ENCODE measurements at regions not wholly inside any gene's neighbourhood (a gene's known extent, or its start where the extent isn't known, plus 50 kb on each side); places are given as distances from the start of the nearest gene placed in this dataset.

DNA sequence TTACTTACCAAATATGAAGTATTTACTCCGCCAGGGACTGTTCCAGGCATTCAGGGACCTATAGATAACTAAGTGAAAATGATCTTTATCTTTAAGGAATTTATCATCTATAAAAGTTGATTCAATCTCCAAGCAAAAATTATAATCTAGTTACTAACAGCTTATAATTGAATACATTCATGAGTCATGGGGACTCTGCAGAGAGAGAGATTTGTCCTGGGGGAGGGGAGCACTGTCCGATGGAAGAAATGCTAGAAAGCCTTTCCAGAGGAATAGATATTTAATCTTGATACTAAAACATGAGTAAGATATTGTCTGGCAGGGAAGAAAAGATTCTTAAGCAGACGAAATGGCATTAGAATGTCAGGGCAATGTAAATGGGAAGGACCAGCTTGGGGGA, 139.3 kb downstream of the CD164 start:
- TF ChIP-seq CHD2 (IDR thresholded peaks at IDR 0.05; ENCODE audit: low read length, partially characterized antibody) (no peak), NFE2L2 (conservative IDR thresholded peaks at IDR 0.05; ENCODE audit: low read length) (no peak), KDM1A (IDR thresholded peaks at IDR 0.05; ENCODE audit: low read depth) (no peak), POLR2AphosphoS2 (conservative IDR thresholded peaks at IDR 0.05; ENCODE audit: low read length) (no peak), HOXA7 (CRISPR knock-in tag; IDR thresholded peaks at IDR 0.05) (no peak), KDM5A (IDR thresholded peaks at IDR 0.05) (no peak), RAD21 (conservative IDR thresholded peaks at IDR 0.05 in 1 of 2, IDR thresholded peaks at IDR 0.05 in 1 of 2) (no peak), PHF8 (IDR thresholded peaks at IDR 0.05; ENCODE audit: borderline replicate concordance, low read depth) (no peak), RFX5 (IDR thresholded peaks at IDR 0.05) (no peak), GATA3 (IDR thresholded peaks at IDR 0.05; ENCODE audit: borderline replicate concordance) (no peak), TP53 (CRISPR knock-in tag; IDR thresholded peaks at IDR 0.05) (no peak), TFCP2L1 (CRISPR knock-in tag; IDR thresholded peaks at IDR 0.05) (no peak)
- TF ChIP-seq, protein P1, sequence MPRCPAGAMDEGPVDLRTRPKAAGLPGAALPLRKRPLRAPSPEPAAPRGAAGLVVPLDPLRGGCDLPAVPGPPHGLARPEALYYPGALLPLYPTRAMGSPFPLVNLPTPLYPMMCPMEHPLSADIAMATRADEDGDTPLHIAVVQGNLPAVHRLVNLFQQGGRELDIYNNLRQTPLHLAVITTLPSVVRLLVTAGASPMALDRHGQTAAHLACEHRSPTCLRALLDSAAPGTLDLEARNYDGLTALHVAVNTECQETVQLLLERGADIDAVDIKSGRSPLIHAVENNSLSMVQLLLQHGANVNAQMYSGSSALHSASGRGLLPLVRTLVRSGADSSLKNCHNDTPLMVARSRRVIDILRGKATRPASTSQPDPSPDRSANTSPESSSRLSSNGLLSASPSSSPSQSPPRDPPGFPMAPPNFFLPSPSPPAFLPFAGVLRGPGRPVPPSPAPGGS (IDR thresholded peaks at IDR 0.05), result no peak
- TF ChIP-seq, protein P2, sequence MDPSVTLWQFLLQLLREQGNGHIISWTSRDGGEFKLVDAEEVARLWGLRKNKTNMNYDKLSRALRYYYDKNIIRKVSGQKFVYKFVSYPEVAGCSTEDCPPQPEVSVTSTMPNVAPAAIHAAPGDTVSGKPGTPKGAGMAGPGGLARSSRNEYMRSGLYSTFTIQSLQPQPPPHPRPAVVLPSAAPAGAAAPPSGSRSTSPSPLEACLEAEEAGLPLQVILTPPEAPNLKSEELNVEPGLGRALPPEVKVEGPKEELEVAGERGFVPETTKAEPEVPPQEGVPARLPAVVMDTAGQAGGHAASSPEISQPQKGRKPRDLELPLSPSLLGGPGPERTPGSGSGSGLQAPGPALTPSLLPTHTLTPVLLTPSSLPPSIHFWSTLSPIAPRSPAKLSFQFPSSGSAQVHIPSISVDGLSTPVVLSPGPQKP (IDR thresholded peaks at IDR 0.05; ENCODE audit: low read depth, low read length), result no peak
- FAIRE-seq (no peak), DNase-seq (ENCODE audit: low read depth in 1 of 2, low spot score in 1 of 2) (no peak), ATAC-seq (no peak)
- 53% methylated on average over 3 of the region's 3 CpGs for WGBS (ENCODE audit: missing lambda C conversion rate)
- H3K4me2 ChIP-seq, result no peak overlapping the region
- H3K9me3 ChIP-seq, result no peaks in the 10 kb centered on the region
- POLR2A ChIA-PET, result no interaction called here
- no peak overlapping the region for H3K27ac ChIP-seq
- H3K4me3 ChIP-seq, result no peak overlapping the region
- CTCF ChIA-PET, result no interaction called here
- H3K4me1 ChIP-seq, result no peaks in the 10 kb centered on the region

DNA sequence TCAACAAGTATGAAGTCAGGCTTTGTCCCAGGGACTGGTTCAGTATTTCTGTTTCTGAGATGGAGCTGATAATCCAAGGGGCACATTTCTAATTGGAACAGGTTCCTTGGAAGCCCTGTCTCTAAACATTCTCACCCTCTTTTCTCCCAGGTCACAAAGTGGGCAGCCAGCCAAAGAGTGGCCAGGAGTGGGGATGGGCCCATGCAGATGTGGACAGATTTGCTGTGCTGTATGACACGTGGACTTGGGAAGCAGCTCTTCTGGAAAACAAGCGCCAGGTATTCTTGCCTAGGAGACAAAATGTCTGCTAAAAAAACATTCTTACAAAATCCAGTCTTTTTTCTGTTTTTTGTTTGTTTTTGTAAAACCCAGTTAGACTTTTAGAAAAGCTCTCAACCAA, 140.2 kb downstream of the CD164 start:
- POLR2A ChIA-PET, result no interaction called here
- Histone ChIP-seq H3K4me1 (no peaks in the 10 kb centered on the region), H3K27ac (no peak overlapping the region), H3K4me3 (no peak overlapping the region), H3K4me2 (no peak overlapping the region), H3K9me3 (no peaks in the 10 kb centered on the region)
- DNase-seq (ENCODE audit: low read depth in 1 of 2, low spot score in 1 of 2), result no peak
- TF ChIP-seq RARB (CRISPR knock-in tag; IDR thresholded peaks at IDR 0.05), result no peak
- TF ChIP-seq NPAS2 (CRISPR knock-in tag; IDR thresholded peaks at IDR 0.05; ENCODE audit: borderline replicate concordance), result no peak
- no peak for TF ChIP-seq GATA3 (IDR thresholded peaks at IDR 0.05; ENCODE audit: borderline replicate concordance)
- TF ChIP-seq PHF8 (IDR thresholded peaks at IDR 0.05; ENCODE audit: borderline replicate concordance, low read depth), result no peak
- no peak for TF ChIP-seq ZNF302 (CRISPR knock-in tag; IDR thresholded peaks at IDR 0.05)
- TF ChIP-seq, protein P3, sequence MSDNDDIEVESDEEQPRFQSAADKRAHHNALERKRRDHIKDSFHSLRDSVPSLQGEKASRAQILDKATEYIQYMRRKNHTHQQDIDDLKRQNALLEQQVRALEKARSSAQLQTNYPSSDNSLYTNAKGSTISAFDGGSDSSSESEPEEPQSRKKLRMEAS (IDR thresholded peaks at IDR 0.05), result no peak
- no peak for TF ChIP-seq HEYL (CRISPR knock-in tag; IDR thresholded peaks at IDR 0.05)
- TF ChIP-seq CBX2 (IDR thresholded peaks at IDR 0.05; ENCODE audit: borderline replicate concordance, low read depth), result no peak
- TF ChIP-seq, protein P1 (IDR thresholded peaks at IDR 0.05), result no peak
- no peak for TF ChIP-seq SMC3 (IDR thresholded peaks at IDR 0.05)
- TF ChIP-seq, protein P4, sequence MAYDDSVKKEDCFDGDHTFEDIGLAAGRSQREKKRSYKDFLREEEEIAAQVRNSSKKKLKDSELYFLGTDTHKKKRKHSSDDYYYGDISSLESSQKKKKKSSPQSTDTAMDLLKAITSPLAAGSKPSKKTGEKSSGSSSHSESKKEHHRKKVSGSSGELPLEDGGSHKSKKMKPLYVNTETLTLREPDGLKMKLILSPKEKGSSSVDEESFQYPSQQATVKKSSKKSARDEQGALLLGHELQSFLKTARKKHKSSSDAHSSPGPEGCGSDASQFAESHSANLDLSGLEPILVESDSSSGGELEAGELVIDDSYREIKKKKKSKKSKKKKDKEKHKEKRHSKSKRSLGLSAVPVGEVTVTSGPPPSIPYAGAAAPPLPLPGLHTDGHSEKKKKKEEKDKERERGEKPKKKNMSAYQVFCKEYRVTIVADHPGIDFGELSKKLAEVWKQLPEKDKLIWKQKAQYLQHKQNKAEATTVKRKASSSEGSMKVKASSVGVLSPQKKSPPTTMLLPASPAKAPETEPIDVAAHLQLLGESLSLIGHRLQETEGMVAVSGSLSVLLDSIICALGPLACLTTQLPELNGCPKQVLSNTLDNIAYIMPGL (CRISPR knock-in tag; IDR thresholded peaks at IDR 0.05; ENCODE audit: borderline replicate concordance), result no peak
- TF ChIP-seq, protein P5, sequence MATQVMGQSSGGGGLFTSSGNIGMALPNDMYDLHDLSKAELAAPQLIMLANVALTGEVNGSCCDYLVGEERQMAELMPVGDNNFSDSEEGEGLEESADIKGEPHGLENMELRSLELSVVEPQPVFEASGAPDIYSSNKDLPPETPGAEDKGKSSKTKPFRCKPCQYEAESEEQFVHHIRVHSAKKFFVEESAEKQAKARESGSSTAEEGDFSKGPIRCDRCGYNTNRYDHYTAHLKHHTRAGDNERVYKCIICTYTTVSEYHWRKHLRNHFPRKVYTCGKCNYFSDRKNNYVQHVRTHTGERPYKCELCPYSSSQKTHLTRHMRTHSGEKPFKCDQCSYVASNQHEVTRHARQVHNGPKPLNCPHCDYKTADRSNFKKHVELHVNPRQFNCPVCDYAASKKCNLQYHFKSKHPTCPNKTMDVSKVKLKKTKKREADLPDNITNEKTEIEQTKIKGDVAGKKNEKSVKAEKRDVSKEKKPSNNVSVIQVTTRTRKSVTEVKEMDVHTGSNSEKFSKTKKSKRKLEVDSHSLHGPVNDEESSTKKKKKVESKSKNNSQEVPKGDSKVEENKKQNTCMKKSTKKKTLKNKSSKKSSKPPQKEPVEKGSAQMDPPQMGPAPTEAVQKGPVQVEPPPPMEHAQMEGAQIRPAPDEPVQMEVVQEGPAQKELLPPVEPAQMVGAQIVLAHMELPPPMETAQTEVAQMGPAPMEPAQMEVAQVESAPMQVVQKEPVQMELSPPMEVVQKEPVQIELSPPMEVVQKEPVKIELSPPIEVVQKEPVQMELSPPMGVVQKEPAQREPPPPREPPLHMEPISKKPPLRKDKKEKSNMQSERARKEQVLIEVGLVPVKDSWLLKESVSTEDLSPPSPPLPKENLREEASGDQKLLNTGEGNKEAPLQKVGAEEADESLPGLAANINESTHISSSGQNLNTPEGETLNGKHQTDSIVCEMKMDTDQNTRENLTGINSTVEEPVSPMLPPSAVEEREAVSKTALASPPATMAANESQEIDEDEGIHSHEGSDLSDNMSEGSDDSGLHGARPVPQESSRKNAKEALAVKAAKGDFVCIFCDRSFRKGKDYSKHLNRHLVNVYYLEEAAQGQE (IDR thresholded peaks at IDR 0.05), result no peak
- TF ChIP-seq TP53 (CRISPR knock-in tag; IDR thresholded peaks at IDR 0.05), result no peak
- no peak for TF ChIP-seq HDAC2 (IDR thresholded peaks at IDR 0.05)
- ATAC-seq, result no peak
- 64% methylated on average over 2 of the region's 2 CpGs for WGBS (ENCODE audit: missing lambda C conversion rate)
- CTCF ChIA-PET, result no interaction called here
- no peak for FAIRE-seq

All from A549 (cell line).